Right cardiac atrium (tissue), 5 donors: ENCODE measurements at regions not wholly inside any gene's neighbourhood (a gene's known extent, or its start where the extent isn't known, plus 50 kb on each side); places are given as distances from the start of the nearest gene placed in this dataset.
"Not testable (repeated sequence)": the region's sequence is repeated elsewhere in the genome, so short reads cannot be mapped to it uniquely, and the experiment has no call there.

ENCODE experiments used
- ATAC-seq, 2 donors: fragments of 200-7000 bp; cut with Tn5 transposase; one replicate each; pipeline versions ENCODE4 v1.8.0 to v1.9.1; 2020; ENCODE audit warnings: moderate library complexity in 2 of 2, mild to moderate bottlenecking in 1 of 2
- DNase-seq, 3 donors: peaks; one replicate each; pipeline ENCODE4 v3.0.0-alpha.2; 2020
- H3K27ac ChIP-seq: one replicate; pipeline ENCODE4 v1.5.1; 2013; ENCODE audit warnings: mild to moderate bottlenecking, low read length, control low read depth, moderate library complexity
- H3K27me3 ChIP-seq: one replicate; pipeline ENCODE4 v1.6.1; 2013; ENCODE audit not compliant: control insufficient read depth, insufficient read depth
- H3K4me1 ChIP-seq: one replicate; pipeline ENCODE4 v1.6.1; 2013; ENCODE audit warnings: low read length; ENCODE audit not compliant: control insufficient read depth, insufficient read depth
- H3K4me3 ChIP-seq: one replicate; pipeline ENCODE4 v1.5.1; 2013; ENCODE audit warnings: low read length, control low read depth
- H3K9me3 ChIP-seq: one replicate; pipeline ENCODE4 v1.6.1; 2013; ENCODE audit warnings: low read length; ENCODE audit not compliant: control insufficient read depth
- WGBS: extraction: QIAGEN DNeasy Blood & Tissue Kit; methylation state at CpG from one replicate; pipeline ENCODE4 v1.1.7; 2013; 5-methylcytosine and 5-hydroxymethylcytosine counted together
- intact Hi-C, 4 donors: fragments of 100-400 bp; cut with DNase I; formaldehyde crosslinking; loops; one replicate each; pipeline versions ENCODE4 v1.11.0 to v1.14.0; 2022 to 2023
- donor health status: healthy with polysubstance abuse.
- donor health status: DM: no; HTN: yes; CAD: no.
- donor health status: DM: no; HTN: no; CAD: no.
- donor health status: DM: no; HTN: yes; CAD: no; lungs with severe emphysema.
- donor health status: DM: yes; HTN: yes; CAD: no.

GRCh38 chr2:149872041-149872440 lies 284.5 kb upstream of the MMADHC start:
- DNase-seq (no peak), ATAC-seq (no peak)
- Histone ChIP-seq H3K9me3 (no peaks in the 10 kb centered on the region), H3K4me3 (no peak overlapping the region), H3K4me1 (no peaks in the 10 kb centered on the region), H3K27me3 (no peaks in the 10 kb centered on the region), H3K27ac (no peak overlapping the region)
- intact Hi-C loops = no loop called here
- WGBS = 66% methylated on average over 2 of the region's 2 CpGs

DNA sequence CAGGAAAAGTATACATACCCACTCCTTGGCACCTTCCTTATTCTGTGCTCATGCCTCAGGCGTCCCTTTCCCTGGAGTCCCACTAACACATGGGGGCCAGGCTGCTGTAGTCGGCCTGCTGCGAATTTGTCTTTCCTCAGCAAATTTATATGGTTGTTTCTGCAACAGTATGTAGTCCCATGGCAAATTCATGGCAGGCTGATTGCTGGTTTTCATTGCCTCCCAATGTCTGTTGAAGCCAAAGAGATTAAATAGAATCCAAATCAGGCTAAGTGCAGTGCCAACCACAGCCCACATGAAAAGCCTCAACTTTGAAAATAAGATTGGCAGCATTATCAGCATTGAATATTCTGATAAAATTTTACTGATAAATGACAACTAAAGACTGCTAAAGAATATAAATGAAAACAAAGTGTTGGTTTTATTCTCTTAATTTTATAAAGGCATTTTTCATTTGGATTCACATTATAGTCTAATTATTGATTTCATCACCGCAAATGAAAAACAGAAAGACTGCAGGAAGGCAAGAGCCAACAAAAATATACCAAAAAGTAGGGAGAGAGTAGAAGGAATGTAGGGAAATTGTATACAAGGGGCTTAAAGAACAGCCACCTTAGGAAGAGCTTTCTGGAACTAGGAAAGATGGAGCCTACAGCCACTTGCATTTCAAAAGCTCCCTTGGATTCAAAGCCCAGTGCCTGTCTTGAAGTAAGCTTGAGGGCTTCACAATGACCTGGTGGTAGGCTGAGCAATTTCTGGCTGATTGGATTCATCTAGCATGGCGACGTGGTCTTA lies 283.7 kb upstream of the MMADHC start:
- Histone ChIP-seq H3K4me1 (no peaks in the 10 kb centered on the region), H3K9me3 (no peaks in the 10 kb centered on the region), H3K4me3 (no peak overlapping the region), H3K27me3 (no peaks in the 10 kb centered on the region), H3K27ac (no peak overlapping the region)
- intact Hi-C loops = no loop called here
- ATAC-seq = no peak
- WGBS = 72% methylated on average over 6 of the region's 6 CpGs
- DNase-seq = peak in 1 of 3 donors; percentile 29

DNA sequence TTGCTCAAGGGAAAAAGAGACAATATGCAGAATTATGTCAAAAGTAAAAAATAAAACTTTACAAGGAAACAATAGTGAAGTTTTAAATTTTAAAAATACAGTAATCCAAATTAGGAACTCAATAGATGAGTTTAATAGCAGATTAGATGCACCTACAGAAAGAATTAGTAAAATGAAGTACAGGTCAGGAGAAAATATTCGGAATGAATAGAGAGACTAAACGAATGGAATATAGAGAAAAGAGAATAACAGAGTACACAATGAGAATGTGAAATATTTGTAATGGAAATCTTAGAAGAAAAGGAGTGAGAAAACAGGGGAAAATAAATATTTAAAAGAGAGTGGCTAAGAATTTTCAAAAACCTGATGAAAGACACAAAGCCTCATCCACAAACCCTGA lies 275.7 kb upstream of the MMADHC start:
- Histone ChIP-seq H3K27ac (no peak overlapping the region), H3K4me3 (no peak overlapping the region), H3K4me1 (no peaks in the 10 kb centered on the region), H3K9me3 (no peaks in the 10 kb centered on the region), H3K27me3 (no peaks in the 10 kb centered on the region)
- ATAC-seq (no peak), DNase-seq (no peak)
- WGBS = 93% methylated on average over 2 of the region's 2 CpGs
- intact Hi-C loops = no loop called here

DNA sequence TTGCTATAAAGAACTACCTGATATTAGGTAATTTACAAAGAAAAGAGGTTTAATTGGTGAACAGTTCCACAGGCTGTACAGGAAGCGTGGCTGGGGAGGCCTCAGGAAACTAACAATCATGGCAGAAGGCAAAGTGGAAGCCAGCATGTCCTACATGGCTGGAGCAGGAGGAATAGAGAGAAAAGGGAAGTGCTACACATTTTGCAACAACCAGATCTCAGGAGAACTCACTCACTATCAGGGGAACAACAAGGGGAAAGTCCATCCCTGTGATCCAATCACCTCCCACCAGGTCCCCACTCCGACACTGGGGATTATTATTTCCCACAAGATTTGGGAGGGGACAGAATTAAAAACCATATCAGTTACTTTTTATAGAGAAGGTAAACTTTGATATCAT lies 273.5 kb upstream of the MMADHC start:
- WGBS = 93% methylated on average over 2 of the region's 2 CpGs

GRCh38 chr2:149860276-149860921 lies 272.8 kb upstream of the MMADHC start:
- Histone ChIP-seq H3K27ac (no peak overlapping the region), H3K4me1 (no peaks in the 10 kb centered on the region), H3K9me3 (no peaks in the 10 kb centered on the region), H3K4me3 (no peak overlapping the region), H3K27me3 (no peaks in the 10 kb centered on the region)
- DNase-seq (peak in 2 of 3 donors; percentile 13 to 49), ATAC-seq (peak in 1 of 2 donors; percentile 64)
- intact Hi-C loops = no loop called here
- 60% methylated on average over 3 of the region's 3 CpGs for WGBS

More for the DNA sequence above, 273.5 kb upstream of the MMADHC start:
- H3K9me3 ChIP-seq = no peaks in the 10 kb centered on the region
- no peak overlapping the region for H3K27ac ChIP-seq
- no peak for ATAC-seq
- no peaks in the 10 kb centered on the region for H3K27me3 ChIP-seq
- no peak overlapping the region for H3K4me3 ChIP-seq
- DNase-seq = peak in 1 of 3 donors; percentile 17
- intact Hi-C loops = no loop called here
- no peaks in the 10 kb centered on the region for H3K4me1 ChIP-seq

- Histone ChIP-seq H3K27me3 (no peaks in the 10 kb centered on the region), H3K27ac (no peak overlapping the region), H3K9me3 (no peaks in the 10 kb centered on the region), H3K4me3 (no peak overlapping the region), H3K4me1 (no peaks in the 10 kb centered on the region)
- DNase-seq = no peak
- ATAC-seq = peak; percentile 43 to 51
- WGBS = 42% methylated on average over 6 of the region's 6 CpGs
- intact Hi-C loops = no loop called here
Observed at GRCh38 chr2:149858901-149859634, 271.5 kb upstream of the MMADHC start.

GRCh38 chr2:149858216-149858615 lies 270.6 kb upstream of the MMADHC start:
- DNase-seq (no peak), ATAC-seq (no peak)
- no peaks in the 10 kb centered on the region for H3K9me3 ChIP-seq
- H3K4me3 ChIP-seq = no peak overlapping the region
- intact Hi-C loops = no loop called here
- H3K27ac ChIP-seq = no peak overlapping the region
- H3K27me3 ChIP-seq = no peaks in the 10 kb centered on the region
- H3K4me1 ChIP-seq = no peaks in the 10 kb centered on the region

DNA sequence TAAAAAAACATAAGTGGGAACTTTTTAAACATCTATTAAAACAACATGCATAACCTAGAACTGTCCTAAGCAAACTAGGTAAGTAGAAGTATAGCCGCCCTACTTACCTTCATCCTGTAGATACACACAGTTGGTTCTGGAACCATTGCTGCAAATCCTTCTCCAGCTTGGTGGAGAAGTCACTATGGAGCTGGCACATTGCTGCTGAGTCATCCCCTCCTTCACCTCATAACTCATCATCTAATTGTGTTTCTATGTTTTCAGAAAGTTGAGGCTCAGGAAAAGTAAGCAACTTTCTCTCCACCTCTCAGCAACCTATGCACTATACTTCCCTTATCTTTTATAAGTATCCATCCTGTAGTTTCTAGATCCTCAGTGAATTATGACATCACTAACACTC lies 269.8 kb upstream of the MMADHC start:
- intact Hi-C loops = no loop called here
- H3K4me3 ChIP-seq = no peak overlapping the region
- ATAC-seq (no peak), DNase-seq (no peak)
- H3K4me1 ChIP-seq = no peaks in the 10 kb centered on the region
- H3K27me3 ChIP-seq = no peaks in the 10 kb centered on the region
- 98% methylated on average over 1 of the region's 1 CpG for WGBS
- H3K9me3 ChIP-seq = no peaks in the 10 kb centered on the region
- no peak overlapping the region for H3K27ac ChIP-seq

GRCh38 chr2:149855859-149856258 lies 268.3 kb upstream of the MMADHC start:
- DNase-seq, intact Hi-C loops: not testable (repeated sequence)
- 96% methylated on average over 2 of the region's 5 CpGs for WGBS

DNA sequence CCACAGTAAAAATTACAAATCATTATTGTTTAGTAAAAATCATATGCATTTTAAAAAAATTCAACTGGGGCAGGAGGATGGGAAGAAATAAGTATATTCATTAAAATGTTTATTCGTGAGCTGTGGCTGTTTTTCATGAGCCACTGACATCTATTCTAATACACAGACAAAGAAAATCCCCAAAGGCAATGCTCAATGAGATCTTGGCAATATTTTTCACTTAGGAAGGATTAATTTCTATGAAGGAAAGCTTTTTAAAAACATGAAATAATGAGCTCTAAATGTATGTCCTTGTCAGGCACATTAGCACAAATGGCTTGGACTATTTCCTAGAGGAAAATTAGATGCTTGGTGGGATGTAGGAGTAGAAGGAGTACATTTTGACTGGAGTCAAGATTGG lies 262.0 kb upstream of the MMADHC start:
- intact Hi-C loops = no loop called here
- ATAC-seq = no peak
- no peak for DNase-seq
- Histone ChIP-seq H3K4me3 (no peak overlapping the region), H3K27me3 (no peaks in the 10 kb centered on the region), H3K27ac (no peak overlapping the region), H3K4me1 (no peaks in the 10 kb centered on the region), H3K9me3 (no peaks in the 10 kb centered on the region)
- WGBS = 71% methylated on average over 1 of the region's 1 CpG

More at GRCh38 chr2:149855859-149856258, 268.3 kb upstream of the MMADHC start:
- H3K9me3 ChIP-seq, H3K27me3 ChIP-seq, H3K27ac ChIP-seq, ATAC-seq, H3K4me3 ChIP-seq, H3K4me1 ChIP-seq: not testable (repeated sequence)

DNA sequence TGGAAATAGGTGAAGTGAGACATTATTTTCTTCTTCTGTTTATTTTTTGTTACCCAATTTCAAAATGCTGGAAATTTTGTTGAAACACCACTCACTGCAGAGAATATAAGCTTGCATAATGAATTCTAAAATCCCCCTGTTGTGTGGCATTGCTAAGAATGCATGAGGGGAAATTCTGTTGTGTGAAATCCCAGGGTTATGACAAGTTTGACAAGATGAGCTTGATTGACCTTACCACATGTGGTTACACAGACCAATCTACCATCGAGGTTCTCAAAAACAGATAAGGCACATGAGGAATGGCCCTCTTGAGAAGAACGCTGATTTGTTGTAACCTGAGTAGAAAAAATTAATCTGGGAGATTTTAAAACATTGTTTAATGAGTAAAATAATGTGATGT lies 261.6 kb upstream of the MMADHC start:
- Histone ChIP-seq H3K27ac (no peak overlapping the region), H3K4me3 (no peak overlapping the region), H3K9me3 (no peaks in the 10 kb centered on the region), H3K27me3 (no peaks in the 10 kb centered on the region), H3K4me1 (no peaks in the 10 kb centered on the region)
- ATAC-seq = no peak
- 68% methylated on average over 2 of the region's 2 CpGs for WGBS
- no peak for DNase-seq
- intact Hi-C loops = no loop called here
